ENCODE measurements at regions not wholly inside any gene's neighbourhood (a gene's known extent, or its start where the extent isn't known, plus 50 kb on each side); places are given as distances from the start of the nearest gene placed in this dataset.
A peak's percentile ranks its signal among the peaks of the same experiment; 100 is the strongest.

DNA sequence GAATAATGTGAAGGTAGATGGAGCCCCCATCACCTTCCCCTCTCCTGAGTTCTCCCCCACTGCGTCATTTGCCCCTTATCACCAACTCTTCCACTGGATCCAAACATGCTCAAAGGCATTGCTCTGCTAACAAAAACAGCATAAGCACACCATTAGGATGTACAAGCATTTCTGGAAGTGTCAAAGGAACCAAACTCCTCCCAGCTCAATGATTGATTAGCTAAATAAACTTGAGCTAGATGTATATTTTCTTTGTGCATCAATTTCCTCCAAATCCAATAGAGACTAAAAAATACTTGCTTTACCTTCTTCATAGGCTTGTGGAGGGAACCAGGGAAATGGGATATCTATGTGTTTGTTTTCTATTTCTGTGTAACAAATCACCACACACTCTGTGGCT lies 248.4 kb upstream of the JARID2 start:
- no TSS peak for BruUV-seq (replicated peaks)
- POLR2A ChIA-PET, result no interaction called here
- no peak overlapping the region for H2AFZ ChIP-seq (ENCODE audit: control insufficient read depth, low read depth, low read length)

DNA sequence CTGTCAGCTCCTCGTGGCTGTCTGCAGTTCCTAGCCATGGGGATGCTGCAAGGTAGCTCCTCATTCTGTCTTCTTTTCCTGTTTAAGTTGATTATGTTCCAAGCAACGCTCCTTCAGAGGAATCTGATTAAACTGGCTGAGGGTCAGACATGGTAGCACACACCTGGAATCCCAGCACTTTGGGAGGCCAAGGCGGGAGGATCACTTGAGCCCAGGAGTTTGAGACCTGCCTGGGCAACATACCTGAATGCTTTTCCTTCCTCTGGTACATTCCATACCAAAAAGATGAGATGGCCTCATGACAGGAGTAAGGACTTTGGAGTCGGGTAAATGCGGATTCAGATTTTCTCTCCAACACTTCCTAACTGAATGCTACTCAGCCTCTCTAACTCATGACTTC lies 246.8 kb upstream of the JARID2 start:
- DNase-seq (ENCODE audit: low read depth, low spot score) (no peak), FAIRE-seq (no peak), ATAC-seq (no peak)
- H2AFZ ChIP-seq (ENCODE audit: control insufficient read depth, low read depth, low read length), result no peak overlapping the region
- no peaks in the 10 kb centered on the region for H4K20me1 ChIP-seq (ENCODE audit: control insufficient read depth, insufficient read depth)
- H3K4me1 ChIP-seq (ENCODE audit: control insufficient read depth, insufficient read depth, low read length), result no peaks in the 10 kb centered on the region
- BruUV-seq (replicated peaks), result no TSS peak
- H3K9me3 ChIP-seq (replicated peaks; ENCODE audit: control insufficient read depth, insufficient read depth, low read length), result no peaks in the 10 kb centered on the region
- ChIA-PET CTCF (no interaction called here), RAD21 (ENCODE audit: unreplicated experiment) (no interaction called here), SMC1A (ENCODE audit: uncharacterized antibody, unreplicated experiment) (no interaction called here), POLR2A (no interaction called here)
- in situ Hi-C loops (cut with MboI), result no loop called here
- H3K79me2 ChIP-seq (ENCODE audit: control insufficient read depth, insufficient read depth, low read length), result no peaks in the 10 kb centered on the region
- H3K4me2 ChIP-seq (ENCODE audit: control insufficient read depth, insufficient read depth), result no peak overlapping the region
- WGBS (ENCODE audit: insufficient coverage, insufficient replicate concordance, low lambda C conversion rate, missing lambda C conversion rate), result 65% methylated on average over 5 of the region's 5 CpGs
- no peaks in the 10 kb centered on the region for H3K27me3 ChIP-seq (replicated peaks in 1 of 2; ENCODE audit: control insufficient read depth in 2 of 2, insufficient read depth in 2 of 2, low read length in 1 of 2)
- no peak overlapping the region for H3K4me3 ChIP-seq
- TF ChIP-seq, protein P1, sequence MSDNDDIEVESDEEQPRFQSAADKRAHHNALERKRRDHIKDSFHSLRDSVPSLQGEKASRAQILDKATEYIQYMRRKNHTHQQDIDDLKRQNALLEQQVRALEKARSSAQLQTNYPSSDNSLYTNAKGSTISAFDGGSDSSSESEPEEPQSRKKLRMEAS (IDR thresholded peaks at IDR 0.05; ENCODE audit: low read depth, low read length), result no peak
- TF ChIP-seq, protein P2, sequence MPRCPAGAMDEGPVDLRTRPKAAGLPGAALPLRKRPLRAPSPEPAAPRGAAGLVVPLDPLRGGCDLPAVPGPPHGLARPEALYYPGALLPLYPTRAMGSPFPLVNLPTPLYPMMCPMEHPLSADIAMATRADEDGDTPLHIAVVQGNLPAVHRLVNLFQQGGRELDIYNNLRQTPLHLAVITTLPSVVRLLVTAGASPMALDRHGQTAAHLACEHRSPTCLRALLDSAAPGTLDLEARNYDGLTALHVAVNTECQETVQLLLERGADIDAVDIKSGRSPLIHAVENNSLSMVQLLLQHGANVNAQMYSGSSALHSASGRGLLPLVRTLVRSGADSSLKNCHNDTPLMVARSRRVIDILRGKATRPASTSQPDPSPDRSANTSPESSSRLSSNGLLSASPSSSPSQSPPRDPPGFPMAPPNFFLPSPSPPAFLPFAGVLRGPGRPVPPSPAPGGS (IDR thresholded peaks at IDR 0.05; ENCODE audit: borderline replicate concordance, insufficient read depth, low read depth, low read length, poor library complexity, severe bottlenecking), result no peak
- TF ChIP-seq ZNF384 (IDR thresholded peaks at IDR 0.05; ENCODE audit: borderline replicate concordance, low read depth, low read length), result no peak
- TF ChIP-seq ASH2L (IDR thresholded peaks at IDR 0.05; ENCODE audit: borderline replicate concordance, low read depth), result no peak
- TF ChIP-seq GABPA (IDR thresholded peaks at IDR 0.05; ENCODE audit: low read depth), result no peak
- no peak for TF ChIP-seq NR2C2 (IDR thresholded peaks at IDR 0.05; ENCODE audit: borderline replicate concordance, control insufficient read depth, insufficient read length, low read depth)
- H3K27ac ChIP-seq (ENCODE audit: control insufficient read depth, insufficient read depth), result no peak overlapping the region
- H3K9ac ChIP-seq (ENCODE audit: control insufficient read depth, insufficient read depth, low read length), result no peak overlapping the region
- H3K36me3 ChIP-seq (ENCODE audit: control insufficient read depth in 2 of 2, insufficient read depth in 2 of 2, low read length in 1 of 2), result no peaks in the 10 kb centered on the region
- intact Hi-C loops (cut with micrococcal nuclease; ENCODE audit: unreplicated experiment), result no loop called here

More for the DNA sequence above, 248.4 kb upstream of the JARID2 start:
- H3K4me1 ChIP-seq (ENCODE audit: control insufficient read depth, insufficient read depth, low read length), result no peaks in the 10 kb centered on the region
- no peaks in the 10 kb centered on the region for H3K27me3 ChIP-seq (replicated peaks in 1 of 2; ENCODE audit: control insufficient read depth in 2 of 2, insufficient read depth in 2 of 2, low read length in 1 of 2)
- TF ChIP-seq, protein P3, sequence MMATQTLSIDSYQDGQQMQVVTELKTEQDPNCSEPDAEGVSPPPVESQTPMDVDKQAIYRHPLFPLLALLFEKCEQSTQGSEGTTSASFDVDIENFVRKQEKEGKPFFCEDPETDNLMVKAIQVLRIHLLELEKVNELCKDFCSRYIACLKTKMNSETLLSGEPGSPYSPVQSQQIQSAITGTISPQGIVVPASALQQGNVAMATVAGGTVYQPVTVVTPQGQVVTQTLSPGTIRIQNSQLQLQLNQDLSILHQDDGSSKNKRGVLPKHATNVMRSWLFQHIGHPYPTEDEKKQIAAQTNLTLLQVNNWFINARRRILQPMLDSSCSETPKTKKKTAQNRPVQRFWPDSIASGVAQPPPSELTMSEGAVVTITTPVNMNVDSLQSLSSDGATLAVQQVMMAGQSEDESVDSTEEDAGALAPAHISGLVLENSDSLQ (IDR thresholded peaks at IDR 0.05), result peak; percentile 33; the same call in 1 of the 2 replicates
- TF ChIP-seq, protein P4, sequence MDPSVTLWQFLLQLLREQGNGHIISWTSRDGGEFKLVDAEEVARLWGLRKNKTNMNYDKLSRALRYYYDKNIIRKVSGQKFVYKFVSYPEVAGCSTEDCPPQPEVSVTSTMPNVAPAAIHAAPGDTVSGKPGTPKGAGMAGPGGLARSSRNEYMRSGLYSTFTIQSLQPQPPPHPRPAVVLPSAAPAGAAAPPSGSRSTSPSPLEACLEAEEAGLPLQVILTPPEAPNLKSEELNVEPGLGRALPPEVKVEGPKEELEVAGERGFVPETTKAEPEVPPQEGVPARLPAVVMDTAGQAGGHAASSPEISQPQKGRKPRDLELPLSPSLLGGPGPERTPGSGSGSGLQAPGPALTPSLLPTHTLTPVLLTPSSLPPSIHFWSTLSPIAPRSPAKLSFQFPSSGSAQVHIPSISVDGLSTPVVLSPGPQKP (IDR thresholded peaks at IDR 0.05; ENCODE audit: low read depth, low read length), result no peak
- no peak overlapping the region for H3K27ac ChIP-seq (ENCODE audit: control insufficient read depth, insufficient read depth)
- no peaks in the 10 kb centered on the region for H3K36me3 ChIP-seq (ENCODE audit: control insufficient read depth in 2 of 2, insufficient read depth in 2 of 2, low read length in 1 of 2)
- no peak overlapping the region for H3K9ac ChIP-seq (ENCODE audit: control insufficient read depth, insufficient read depth, low read length)
- DNase-seq (ENCODE audit: low read depth, low spot score) (no peak), FAIRE-seq (no peak), ATAC-seq (no peak)
- ChIA-PET SMC1A (ENCODE audit: uncharacterized antibody, unreplicated experiment) (no interaction called here), CTCF (no interaction called here), RAD21 (ENCODE audit: unreplicated experiment) (interaction anchor here (1.0 kb wide), 1 partner anchor 392 kb away, joined by 3 read pairs; no protein-coding TSS in a partner anchor)
- H3K9me3 ChIP-seq (replicated peaks; ENCODE audit: control insufficient read depth, insufficient read depth, low read length), result no peaks in the 10 kb centered on the region
- WGBS (ENCODE audit: insufficient coverage, insufficient replicate concordance, low lambda C conversion rate, missing lambda C conversion rate), result 55% methylated on average over 1 of the region's 1 CpG
- no peak overlapping the region for H3K4me3 ChIP-seq
- in situ Hi-C loops (cut with MboI) (no loop called here), intact Hi-C loops (cut with micrococcal nuclease; ENCODE audit: unreplicated experiment) (no loop called here)
- H4K20me1 ChIP-seq (ENCODE audit: control insufficient read depth, insufficient read depth), result no peaks in the 10 kb centered on the region
- H3K4me2 ChIP-seq (ENCODE audit: control insufficient read depth, insufficient read depth), result no peak overlapping the region
- H3K79me2 ChIP-seq (ENCODE audit: control insufficient read depth, insufficient read depth, low read length), result no peaks in the 10 kb centered on the region

Measured in GM12878 (cell line).